BLaER1 (cell line): ENCODE measurements at regions not wholly inside any gene's neighbourhood (a gene's known extent, or its start where the extent isn't known, plus 50 kb on each side); places are given as distances from the start of the nearest gene placed in this dataset.

Source experiments
- H3K27ac ChIP-seq: shearing (Covaris generic); formaldehyde crosslinking; 2 replicates; pipeline ENCODE4 v1.8.1; 2022
- H3K27me3 ChIP-seq: shearing (Covaris generic); formaldehyde crosslinking; 2 replicates; pipeline ENCODE4 v1.8.1; 2022
- H3K36me3 ChIP-seq: shearing (Covaris generic); formaldehyde crosslinking; 2 replicates; pipeline ENCODE4 v1.8.1; 2022
- H3K4me1 ChIP-seq: shearing (Covaris generic); formaldehyde crosslinking; 2 replicates; pipeline ENCODE4 v1.8.1; 2022
- H3K4me2 ChIP-seq: shearing (Covaris generic); formaldehyde crosslinking; 2 replicates; pipeline ENCODE4 v1.8.1; 2022
- H3K4me3 ChIP-seq: shearing (Covaris generic); formaldehyde crosslinking; 2 replicates; pipeline ENCODE4 v1.8.1; 2022
- H3K9ac ChIP-seq: shearing (Covaris generic); formaldehyde crosslinking; 2 replicates; pipeline ENCODE4 v1.8.1; 2022
- H3K9me3 ChIP-seq: shearing (Covaris generic); formaldehyde crosslinking; 2 replicates; pipeline ENCODE4 v1.8.1; 2022
- H4K20me1 ChIP-seq: shearing (Covaris generic); formaldehyde crosslinking; 2 replicates; pipeline ENCODE4 v1.8.1; 2022
- Cebpa-rat ChIP-seq: shearing (Covaris generic); IDR thresholded peaks from 2 replicates; pipeline ENCODE4 v1.8.1; 2022

- H3K9me3 ChIP-seq: peaks cover 13% of the 10 kb centered on the region
- no peak overlapping the region for H3K27ac ChIP-seq
- no peak overlapping the region for H3K4me3 ChIP-seq
- H3K4me2 ChIP-seq: no peak overlapping the region
- no peak overlapping the region for H3K9ac ChIP-seq
- no peaks in the 10 kb centered on the region for H3K27me3 ChIP-seq
- no peaks in the 10 kb centered on the region for H4K20me1 ChIP-seq
- peaks cover 5% of the 10 kb centered on the region; the same call in 1 of the 2 replicates for H3K4me1 ChIP-seq
- no peak for TF ChIP-seq Cebpa-rat
- no peaks in the 10 kb centered on the region for H3K36me3 ChIP-seq
Measured at GRCh38 chr4:19615086-19615689, 636.5 kb upstream of the SLIT2 start.

- Histone ChIP-seq H3K4me1 (peaks cover 5% of the 10 kb centered on the region; the same call in 1 of the 2 replicates), H4K20me1 (no peaks in the 10 kb centered on the region), H3K27me3 (no peaks in the 10 kb centered on the region), H3K9me3 (peaks cover 13% of the 10 kb centered on the region), H3K4me2 (no peak overlapping the region), H3K27ac (no peak overlapping the region), H3K4me3 (no peak overlapping the region), H3K36me3 (no peaks in the 10 kb centered on the region), H3K9ac (no peak overlapping the region)
- no peak for TF ChIP-seq Cebpa-rat
Measured at GRCh38 chr4:19614171-19614570, 637.5 kb upstream of the SLIT2 start.

- Histone ChIP-seq H3K9me3 (no peaks in the 10 kb centered on the region), H3K27me3 (no peaks in the 10 kb centered on the region), H3K4me1 (peaks cover 13% of the 10 kb centered on the region), H3K36me3 (no peaks in the 10 kb centered on the region), H3K9ac (no peak overlapping the region), H3K4me2 (no peak overlapping the region), H3K27ac (no peak overlapping the region), H4K20me1 (no peaks in the 10 kb centered on the region), H3K4me3 (no peak overlapping the region)
- TF ChIP-seq Cebpa-rat: no peak
Measured at GRCh38 chr4:19596342-19596741, 655.4 kb upstream of the SLIT2 start.

GRCh38 chr4:19592391-19592790 is 659.3 kb upstream of the SLIT2 start:
- no peak for TF ChIP-seq Cebpa-rat
- H3K27ac ChIP-seq: no peak overlapping the region
- no peak overlapping the region for H3K4me2 ChIP-seq
- H4K20me1 ChIP-seq: no peaks in the 10 kb centered on the region
- no peak overlapping the region for H3K9ac ChIP-seq
- H3K4me1 ChIP-seq: no peaks in the 10 kb centered on the region
- H3K36me3 ChIP-seq: no peaks in the 10 kb centered on the region
- H3K27me3 ChIP-seq: no peaks in the 10 kb centered on the region
- no peak overlapping the region for H3K4me3 ChIP-seq
- no peaks in the 10 kb centered on the region for H3K9me3 ChIP-seq

- no peaks in the 10 kb centered on the region for H3K9me3 ChIP-seq
- no peak overlapping the region for H3K9ac ChIP-seq
- H3K4me3 ChIP-seq: no peak overlapping the region
- H3K4me1 ChIP-seq: no peaks in the 10 kb centered on the region
- H4K20me1 ChIP-seq: no peaks in the 10 kb centered on the region
- H3K27ac ChIP-seq: no peak overlapping the region
- TF ChIP-seq Cebpa-rat: no peak
- H3K36me3 ChIP-seq: no peaks in the 10 kb centered on the region
- H3K27me3 ChIP-seq: no peaks in the 10 kb centered on the region
- H3K4me2 ChIP-seq: no peak overlapping the region
Measured at GRCh38 chr4:19583827-19584569, 667.7 kb upstream of the SLIT2 start.

- no peak overlapping the region for H3K4me2 ChIP-seq
- no peaks in the 10 kb centered on the region for H3K4me1 ChIP-seq
- H3K9me3 ChIP-seq: no peaks in the 10 kb centered on the region
- no peaks in the 10 kb centered on the region for H3K36me3 ChIP-seq
- no peak overlapping the region for H3K27ac ChIP-seq
- no peak overlapping the region for H3K4me3 ChIP-seq
- H3K27me3 ChIP-seq: no peaks in the 10 kb centered on the region
- no peak overlapping the region for H3K9ac ChIP-seq
- no peaks in the 10 kb centered on the region for H4K20me1 ChIP-seq
- TF ChIP-seq Cebpa-rat: no peak
Measured at GRCh38 chr4:19580095-19580494, 671.6 kb upstream of the SLIT2 start.

GRCh38 chr4:19579608-19580007 is 672.1 kb upstream of the SLIT2 start:
- no peaks in the 10 kb centered on the region for H3K27me3 ChIP-seq
- no peak overlapping the region for H3K4me2 ChIP-seq
- no peaks in the 10 kb centered on the region for H3K4me1 ChIP-seq
- H3K9me3 ChIP-seq: no peaks in the 10 kb centered on the region
- no peak overlapping the region for H3K9ac ChIP-seq
- no peak overlapping the region for H3K27ac ChIP-seq
- H3K36me3 ChIP-seq: no peaks in the 10 kb centered on the region
- H4K20me1 ChIP-seq: no peaks in the 10 kb centered on the region
- TF ChIP-seq Cebpa-rat: no peak
- no peak overlapping the region for H3K4me3 ChIP-seq

GRCh38 chr4:19577097-19577496 is 674.6 kb upstream of the SLIT2 start:
- H3K4me2 ChIP-seq: no peak overlapping the region
- H3K4me3 ChIP-seq: no peak overlapping the region
- H3K36me3 ChIP-seq: no peaks in the 10 kb centered on the region
- no peak overlapping the region for H3K27ac ChIP-seq
- H3K4me1 ChIP-seq: no peaks in the 10 kb centered on the region
- no peaks in the 10 kb centered on the region for H4K20me1 ChIP-seq
- TF ChIP-seq Cebpa-rat: no peak
- H3K9me3 ChIP-seq: no peaks in the 10 kb centered on the region
- H3K9ac ChIP-seq: no peak overlapping the region
- H3K27me3 ChIP-seq: no peaks in the 10 kb centered on the region

- Histone ChIP-seq H3K27me3 (no peaks in the 10 kb centered on the region), H4K20me1 (no peaks in the 10 kb centered on the region), H3K27ac (no peak overlapping the region), H3K9me3 (no peaks in the 10 kb centered on the region), H3K9ac (no peak overlapping the region), H3K36me3 (no peaks in the 10 kb centered on the region), H3K4me3 (no peak overlapping the region), H3K4me2 (no peak overlapping the region), H3K4me1 (peaks cover 2% of the 10 kb centered on the region)
- no peak for TF ChIP-seq Cebpa-rat
Measured at GRCh38 chr4:19575924-19576323, 675.8 kb upstream of the SLIT2 start.

GRCh38 chr4:19566041-19566440 is 685.7 kb upstream of the SLIT2 start:
- Histone ChIP-seq H3K4me2 (no peak overlapping the region), H3K4me1 (peaks cover 5% of the 10 kb centered on the region), H3K36me3 (no peaks in the 10 kb centered on the region), H4K20me1 (no peaks in the 10 kb centered on the region), H3K4me3 (no peak overlapping the region), H3K9ac (no peak overlapping the region), H3K27me3 (no peaks in the 10 kb centered on the region), H3K9me3 (no peaks in the 10 kb centered on the region), H3K27ac (no peak overlapping the region)
- no peak for TF ChIP-seq Cebpa-rat

- no peaks in the 10 kb centered on the region for H3K27me3 ChIP-seq
- H3K9me3 ChIP-seq: no peaks in the 10 kb centered on the region
- no peak overlapping the region for H3K4me2 ChIP-seq
- H3K9ac ChIP-seq: no peak overlapping the region
- no peaks in the 10 kb centered on the region for H3K4me1 ChIP-seq
- H3K4me3 ChIP-seq: no peak overlapping the region
- no peaks in the 10 kb centered on the region for H4K20me1 ChIP-seq
- H3K36me3 ChIP-seq: no peaks in the 10 kb centered on the region
- no peak overlapping the region for H3K27ac ChIP-seq
- TF ChIP-seq Cebpa-rat: no peak
Measured at GRCh38 chr4:19562456-19562855, 689.2 kb upstream of the SLIT2 start.
